CD4-positive, alpha-beta T cell treated with Interleukin-12 subunit alpha and Interleukin-12 subunit beta, for 1 hour (primary cell): ENCODE measurements at regions not wholly inside any gene's neighbourhood (a gene's known extent, or its start where the extent isn't known, plus 50 kb on each side); places are given as distances from the start of the nearest gene placed in this dataset.

Experiments used
- DNase-seq: peaks from one replicate; pipeline ENCODE4 v3.0.0-alpha.2; 2020

DNA sequence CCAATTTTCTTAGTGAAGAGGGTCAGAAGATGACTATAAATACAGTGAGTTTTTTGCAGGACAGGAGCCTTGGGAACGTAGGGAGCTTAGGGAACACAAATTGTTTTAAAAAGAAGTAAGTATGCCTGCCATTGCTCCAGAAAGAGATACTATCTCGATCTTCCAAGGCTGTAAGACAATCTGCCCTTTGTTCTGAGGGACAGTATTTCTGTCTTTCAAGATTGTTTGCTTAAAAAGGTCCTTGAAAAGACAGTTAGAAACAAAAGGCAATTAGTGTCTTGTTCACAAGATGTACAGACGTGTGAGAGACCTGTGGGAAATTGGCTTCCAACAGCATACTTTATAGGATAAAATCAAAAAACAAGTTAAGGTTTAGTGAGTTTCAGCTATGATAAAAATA, 321.2 kb upstream of the FAR2 start:
- DNase-seq = no peak

- no peak for DNase-seq
Observed at GRCh38 chr12:28828318-28828717, 320.8 kb upstream of the FAR2 start.

- DNase-seq = no peak
Observed at GRCh38 chr12:28830491-28830890, 318.6 kb upstream of the FAR2 start.

DNA sequence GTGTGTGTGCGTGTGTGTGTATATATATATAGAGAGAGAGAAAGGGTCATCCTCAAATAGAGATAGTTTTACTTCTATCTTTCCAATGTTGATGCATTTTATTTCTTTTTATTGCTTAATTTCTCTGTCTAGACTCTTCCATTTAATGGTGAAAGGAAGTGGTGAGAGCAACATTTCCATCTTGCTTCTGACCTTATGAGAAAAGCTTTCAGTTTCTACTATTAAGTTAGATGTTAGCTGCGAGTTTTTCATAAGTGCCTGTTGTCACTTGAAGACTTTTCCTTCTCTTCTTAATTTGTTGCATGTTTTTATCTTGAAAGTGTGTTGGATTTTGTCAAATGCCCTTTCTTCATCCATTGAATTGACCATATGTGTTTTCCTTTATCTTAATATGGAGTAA, 304.4 kb upstream of the FAR2 start:
- DNase-seq = no peak

DNA sequence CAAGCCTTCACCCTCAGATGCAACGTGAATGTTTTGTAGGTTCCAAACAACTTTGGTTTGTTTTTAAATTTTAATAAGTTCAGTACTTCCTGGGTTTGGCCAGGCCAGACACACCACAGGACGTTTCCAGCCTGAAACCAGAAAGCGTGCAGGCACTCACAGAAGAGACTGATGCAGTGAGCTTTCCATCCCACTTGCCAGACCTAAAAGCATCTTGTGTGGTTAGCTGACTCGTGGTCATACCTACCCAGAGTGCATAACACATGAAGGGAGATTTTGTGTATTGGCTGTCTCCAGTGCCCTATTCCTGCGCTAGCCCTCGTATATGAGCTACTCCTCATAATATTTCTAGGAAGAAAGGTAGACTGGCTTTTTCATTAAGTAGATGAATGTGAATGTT, 297.3 kb upstream of the FAR2 start:
- no peak for DNase-seq

DNA sequence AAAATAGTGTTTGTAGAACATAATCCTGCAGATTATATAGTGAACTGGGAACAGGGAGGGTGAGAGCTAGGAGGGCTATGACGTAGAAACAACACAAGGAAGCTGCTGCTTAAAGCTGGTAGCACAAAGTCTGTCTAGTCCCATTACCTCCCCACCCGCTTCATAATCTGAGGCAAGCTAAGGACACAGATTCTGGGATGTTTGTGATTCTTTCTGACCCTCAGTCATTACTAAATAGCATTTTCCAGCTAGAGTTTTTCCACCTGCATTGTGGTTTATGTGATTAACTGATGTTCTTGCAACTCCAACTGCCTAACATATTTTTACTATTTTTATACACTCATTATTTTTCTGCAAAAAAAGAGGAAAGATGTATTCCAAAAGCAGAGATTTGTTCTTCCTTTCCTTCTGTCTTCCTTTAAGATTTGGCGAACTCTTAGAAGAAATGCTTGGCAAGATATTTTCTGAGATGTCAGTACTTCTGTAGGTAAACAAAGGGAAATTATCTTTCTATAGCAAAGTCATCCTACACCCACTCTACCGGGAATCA, 293.2 kb upstream of the FAR2 start:
- no peak for DNase-seq

DNA sequence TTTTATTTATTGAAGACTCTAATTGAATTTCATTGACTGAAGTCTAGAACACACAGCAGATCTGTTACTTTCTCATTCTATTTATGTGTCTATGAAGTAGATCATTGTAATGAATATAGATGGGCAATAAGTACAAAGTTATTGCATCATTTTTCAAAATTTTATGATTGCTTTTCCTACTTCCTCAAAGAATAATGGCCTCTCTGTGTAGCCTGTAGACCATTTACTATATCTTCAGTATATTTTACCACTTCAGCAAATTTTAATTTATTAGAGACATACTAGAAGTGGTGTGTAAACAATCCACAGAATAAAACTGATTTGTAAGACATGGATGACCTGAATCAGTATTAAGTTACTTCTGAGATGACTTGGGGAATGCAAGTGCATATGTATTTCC, 291.7 kb upstream of the FAR2 start:
- no peak for DNase-seq

DNA sequence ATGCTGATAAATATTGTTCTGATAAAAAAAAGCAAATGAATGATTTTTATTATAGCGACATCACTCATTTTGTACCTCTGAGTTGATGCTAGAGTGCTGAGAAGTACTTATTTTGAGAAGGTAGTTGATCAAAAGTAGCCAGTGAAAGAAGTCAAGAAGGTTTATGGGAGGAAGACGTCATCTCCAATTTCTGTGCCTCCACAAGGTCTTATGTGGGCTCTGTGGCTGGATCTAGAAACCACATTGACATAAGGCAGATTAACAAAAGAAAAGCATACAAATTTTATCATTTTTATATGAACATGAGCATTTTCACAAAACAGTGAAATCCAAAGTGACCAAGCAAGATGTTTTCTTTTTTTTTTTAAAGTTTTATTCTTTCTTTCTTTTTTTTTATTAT, 289.5 kb upstream of the FAR2 start:
- no peak for DNase-seq

DNA sequence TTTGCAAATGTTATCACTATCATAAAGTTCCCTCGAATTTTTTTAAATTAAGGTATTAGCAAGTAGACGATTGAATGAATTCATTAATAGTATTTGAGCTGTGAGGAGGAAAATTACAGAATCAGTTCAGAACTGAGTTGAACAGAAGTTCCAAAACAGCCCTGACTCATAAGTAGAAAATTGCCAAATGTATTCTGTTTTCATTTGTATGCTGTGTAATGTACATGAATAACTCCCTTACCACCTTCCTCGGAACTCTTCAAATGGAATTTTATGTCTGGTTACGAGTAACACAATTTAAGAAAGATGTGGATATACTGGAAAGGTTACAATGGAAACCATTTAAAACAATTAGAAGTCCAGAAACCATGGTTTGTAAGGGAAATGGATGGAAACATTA, 283.3 kb upstream of the FAR2 start:
- no peak for DNase-seq

DNA sequence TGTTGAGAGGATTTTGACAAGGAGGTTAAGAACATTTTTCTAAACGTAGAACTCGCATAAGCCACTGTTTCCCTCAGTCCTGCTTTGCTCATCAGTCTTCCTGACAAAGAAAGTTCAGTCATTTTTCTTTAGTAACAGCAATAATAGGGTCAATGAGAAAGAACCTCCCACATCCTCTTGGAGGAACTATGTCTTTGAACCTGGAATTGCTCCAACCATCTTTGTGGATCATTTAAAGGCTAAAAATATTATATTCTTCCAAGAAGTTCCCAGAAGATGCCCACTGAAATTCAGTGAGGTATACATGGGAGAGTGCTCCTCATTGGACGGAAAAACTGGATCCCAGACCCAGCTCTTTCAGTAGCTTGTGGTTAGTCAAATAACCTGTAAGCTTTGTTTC, 282.8 kb upstream of the FAR2 start:
- no peak for DNase-seq

DNA sequence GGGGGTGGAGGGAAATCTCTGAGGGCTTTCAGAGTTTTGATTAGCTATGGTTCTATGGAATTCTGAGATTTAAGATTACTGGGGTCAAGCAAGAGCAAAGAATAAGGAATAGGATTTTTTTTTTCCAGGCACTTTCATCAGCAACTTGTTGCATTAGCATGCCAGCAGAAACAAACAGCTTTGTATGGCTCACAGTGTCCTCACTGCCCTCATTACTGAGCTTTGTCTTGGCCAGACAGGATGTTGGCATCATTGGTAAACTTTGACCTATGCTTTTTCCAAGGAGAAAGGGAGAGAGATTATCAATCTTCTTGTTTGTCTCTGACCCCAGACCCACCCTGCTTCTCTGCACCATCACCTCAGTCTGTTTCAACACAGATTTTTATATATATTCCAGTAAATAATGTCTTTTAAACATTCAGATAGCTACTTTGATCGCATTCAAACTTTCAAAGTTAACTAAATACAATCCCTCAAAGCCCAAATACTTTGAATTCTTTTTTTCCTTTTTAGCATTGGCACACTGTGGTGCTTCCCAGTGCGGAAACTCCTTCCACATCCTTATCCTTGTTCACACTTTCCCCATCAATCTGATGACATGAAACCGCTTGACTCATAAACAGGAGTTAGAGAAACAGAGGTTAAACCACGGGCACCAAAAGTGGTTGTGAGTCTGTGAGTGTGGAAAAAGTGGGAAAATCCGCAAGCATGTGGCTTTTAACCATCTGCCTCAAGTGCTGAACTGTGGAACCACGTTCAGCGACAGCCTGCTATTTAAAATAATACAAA, 282.2 kb upstream of the FAR2 start:
- no peak for DNase-seq

GRCh38 chr12:28868414-28868813, 280.7 kb upstream of the FAR2 start:
- DNase-seq = no peak

DNA sequence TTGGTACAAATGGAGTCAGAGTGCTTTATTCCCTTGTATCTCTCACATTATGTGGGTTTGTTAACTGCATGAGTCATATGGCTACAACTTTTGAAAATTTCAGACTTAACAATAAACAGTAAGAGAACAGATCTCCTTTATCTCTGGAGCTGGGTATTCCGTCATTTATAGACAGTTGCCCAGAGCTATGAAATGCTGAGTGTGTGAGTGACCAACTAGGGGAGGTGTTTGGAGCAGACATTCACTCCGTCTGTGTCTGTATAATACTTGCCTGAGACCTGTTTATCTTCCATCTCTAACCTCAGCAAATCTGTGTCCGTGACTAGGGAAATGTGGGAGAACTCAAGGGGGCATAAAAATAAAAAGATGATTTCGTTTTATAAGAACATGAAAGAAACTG, 279.9 kb upstream of the FAR2 start:
- no peak for DNase-seq

GRCh38 chr12:28870839-28871440, 278.1 kb upstream of the FAR2 start:
- DNase-seq = no peak

DNA sequence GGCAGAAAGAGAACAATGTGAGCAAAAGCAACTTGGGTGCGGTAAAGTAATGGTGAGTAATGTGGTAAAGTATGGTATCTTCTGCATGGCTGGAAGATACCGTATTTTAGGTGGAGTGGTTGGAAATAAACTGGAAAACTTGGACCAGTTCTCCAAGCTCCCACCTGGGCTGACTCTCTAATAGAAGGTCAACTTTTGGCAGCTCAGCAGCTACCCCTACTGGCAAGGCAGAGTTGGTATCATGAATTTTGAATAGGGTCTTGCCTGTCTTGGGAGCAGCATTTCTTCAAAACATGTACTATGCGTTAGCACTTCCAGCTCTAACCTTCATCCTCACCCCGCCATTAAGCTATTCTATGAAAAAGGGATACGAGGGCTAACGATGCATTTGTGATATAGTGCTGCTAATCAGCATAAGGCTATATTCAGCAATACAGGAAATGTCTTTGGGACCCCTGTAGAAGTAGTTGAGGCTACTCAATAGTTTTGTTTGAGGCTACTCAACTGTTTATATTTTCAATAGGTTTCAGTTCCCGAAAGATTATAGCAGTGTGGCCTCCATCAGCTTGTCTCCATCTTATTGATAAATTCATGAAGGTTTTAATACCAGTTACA, 276.3 kb upstream of the FAR2 start:
- DNase-seq = peak; percentile 19

- DNase-seq = no peak
Observed at GRCh38 chr12:28874758-28875157, 274.3 kb upstream of the FAR2 start.

GRCh38 chr12:28876196-28876798, 272.8 kb upstream of the FAR2 start:
- DNase-seq = no peak

DNA sequence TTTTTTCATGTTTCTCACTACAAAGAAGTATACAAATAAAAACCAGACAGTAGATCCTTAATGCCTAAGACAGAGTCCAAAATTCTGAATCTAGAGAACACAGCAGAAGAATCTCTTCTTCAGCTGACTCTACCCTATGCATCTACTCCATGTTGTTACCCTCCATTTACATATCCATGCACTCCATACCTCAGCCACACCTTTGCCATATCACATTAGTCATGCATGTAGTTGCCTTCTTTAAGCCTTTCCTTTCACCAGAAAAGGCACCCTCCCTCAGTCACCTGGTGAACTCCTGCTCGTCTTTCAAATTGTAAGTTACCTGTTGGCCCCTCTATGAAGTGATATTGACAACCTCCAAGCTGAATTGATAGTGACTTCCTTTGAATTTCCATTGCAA, 271.2 kb upstream of the FAR2 start:
- DNase-seq = no peak

DNA sequence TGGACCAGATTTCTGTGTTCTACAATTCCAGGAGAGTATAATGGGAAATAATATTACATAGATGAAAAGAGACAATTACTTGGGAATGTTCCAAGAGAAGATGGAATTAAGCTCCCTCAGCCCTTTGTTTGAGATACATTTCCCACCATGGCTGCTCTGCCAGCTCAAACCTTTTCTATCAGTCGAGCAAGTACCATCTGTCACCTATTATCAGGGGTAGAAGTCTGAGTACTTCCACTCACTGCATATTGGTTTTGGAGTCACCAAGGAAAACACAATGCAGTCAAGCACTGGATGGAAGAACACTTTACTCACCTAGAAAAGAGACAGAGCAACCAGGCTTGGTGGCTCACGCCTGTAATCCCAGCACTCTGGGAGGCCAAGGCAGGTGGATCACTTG, 270.4 kb upstream of the FAR2 start:
- no peak for DNase-seq

- no peak for DNase-seq
Observed at GRCh38 chr12:28879379-28879778, 269.7 kb upstream of the FAR2 start.

DNA sequence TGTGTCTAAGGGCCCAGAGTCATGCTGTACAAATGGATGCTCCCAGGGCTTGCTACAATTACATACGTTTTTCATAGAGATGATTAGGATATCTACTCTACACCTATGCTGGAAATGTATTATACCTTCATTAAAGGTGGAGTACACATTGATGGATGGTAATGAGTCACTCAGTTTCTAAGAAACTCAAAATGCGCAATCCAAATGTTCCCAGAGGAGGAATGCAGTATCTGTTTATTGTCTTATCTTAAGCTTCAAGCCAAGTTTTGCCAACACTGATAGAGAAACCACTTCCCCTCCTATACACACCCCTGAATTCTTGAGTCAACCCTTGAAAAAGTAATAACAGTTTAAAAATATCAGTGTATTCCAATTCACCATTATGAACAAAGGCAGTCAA, 266.6 kb upstream of the FAR2 start:
- DNase-seq = no peak

DNA sequence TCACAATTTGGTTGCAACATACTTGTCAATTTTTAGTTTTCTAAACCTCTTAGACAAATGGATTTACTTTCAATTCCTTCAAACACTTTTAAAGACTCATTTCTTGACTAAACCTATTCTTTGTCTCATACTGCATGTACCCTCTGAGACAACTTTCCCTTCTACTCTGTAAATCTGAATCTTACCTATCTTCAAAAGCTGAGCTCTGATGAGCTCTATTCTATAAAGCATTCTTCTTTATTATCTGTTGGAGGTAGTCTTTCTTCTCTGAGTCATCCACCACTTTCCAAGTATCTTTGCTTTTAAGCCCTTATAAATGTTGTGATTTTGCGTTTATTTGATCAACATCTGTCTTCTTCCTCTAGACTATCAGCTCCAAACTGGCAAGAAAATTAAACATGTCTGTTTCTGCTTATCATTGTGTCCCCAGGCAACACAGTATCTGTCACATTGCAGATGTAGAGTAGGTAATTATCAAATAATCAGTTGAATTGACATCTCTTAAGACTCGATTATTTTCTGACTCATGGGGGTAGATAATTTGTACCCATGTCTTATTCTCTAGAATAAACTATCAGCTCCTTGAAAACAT, 265.6 kb upstream of the FAR2 start:
- DNase-seq = no peak

GRCh38 chr12:28884904-28885679, 264.0 kb upstream of the FAR2 start:
- no peak for DNase-seq
